GM21367 (cell line): ENCODE measurements at regions not wholly inside any gene's neighbourhood (a gene's known extent, or its start where the extent isn't known, plus 50 kb on each side); places are given as distances from the start of the nearest gene placed in this dataset.

Experiments
- ATAC-seq: cut with Tn5 transposase; IDR thresholded peaks from one replicate; pipeline ENCODE4 v1.9.1; 2021; ENCODE audit not compliant: unreplicated experiment

DNA sequence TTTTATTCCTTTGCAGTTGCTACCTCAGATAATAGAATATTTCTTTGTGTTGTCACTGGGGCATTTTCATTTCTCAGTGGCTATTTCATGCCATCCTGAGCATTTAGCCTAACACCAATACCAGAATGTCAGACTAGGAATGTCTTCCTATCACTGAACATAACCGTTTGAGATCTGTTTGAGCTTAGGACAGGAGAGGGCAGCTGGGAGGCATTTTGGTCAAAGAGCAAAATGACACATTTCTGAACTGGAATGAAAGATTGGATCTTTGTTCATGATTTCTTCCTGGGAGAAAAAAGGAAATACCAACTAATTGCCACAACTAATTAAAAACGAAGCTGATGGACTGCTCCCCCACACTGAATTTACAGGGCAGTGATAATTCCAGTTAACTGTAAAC is 921.3 kb upstream of the NR2F2 start:
- no peak for ATAC-seq

GRCh38 chr15:95409626-95410310 is 920.7 kb upstream of the NR2F2 start:
- ATAC-seq: no peak

DNA sequence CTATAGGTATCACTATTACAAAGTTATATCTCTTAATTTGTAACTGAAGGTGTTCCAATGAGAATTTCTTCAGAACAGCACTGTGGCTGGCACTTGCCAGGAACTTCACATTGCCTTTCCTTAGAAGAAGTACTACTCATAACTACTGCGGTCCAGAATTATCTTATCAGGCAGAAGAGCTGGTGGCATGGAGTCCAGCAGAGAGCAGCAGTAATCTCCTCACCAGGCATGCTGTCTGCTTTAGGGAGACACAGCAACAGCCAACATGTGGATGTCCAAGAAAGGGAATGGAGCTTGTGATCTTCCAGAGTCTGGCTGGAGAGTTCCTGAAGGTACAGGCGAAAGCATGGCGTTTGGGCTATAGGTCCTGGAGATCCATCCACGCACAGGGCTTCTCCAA is 919.7 kb upstream of the NR2F2 start:
- ATAC-seq: no peak

DNA sequence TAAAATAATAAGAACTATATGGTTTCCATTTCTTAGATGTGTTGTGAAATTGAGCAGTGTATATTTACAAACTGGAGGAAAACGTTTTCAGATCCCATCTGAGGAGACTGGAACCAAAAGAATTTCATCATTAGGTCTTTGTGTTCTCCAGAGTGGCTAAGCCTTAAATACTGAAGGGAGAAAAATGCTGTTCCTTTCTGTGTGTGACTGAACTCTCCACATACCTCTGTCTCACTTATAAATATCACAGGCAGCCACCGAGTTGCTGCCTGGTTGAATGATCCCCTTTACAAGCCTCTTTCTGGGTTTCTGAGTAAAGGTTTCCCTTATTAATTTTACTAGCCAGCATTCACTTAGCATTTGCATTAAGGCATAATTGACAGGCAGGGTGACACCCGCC is 913.9 kb upstream of the NR2F2 start:
- ATAC-seq: no peak

GRCh38 chr15:95417761-95418160 is 912.7 kb upstream of the NR2F2 start:
- no peak for ATAC-seq

DNA sequence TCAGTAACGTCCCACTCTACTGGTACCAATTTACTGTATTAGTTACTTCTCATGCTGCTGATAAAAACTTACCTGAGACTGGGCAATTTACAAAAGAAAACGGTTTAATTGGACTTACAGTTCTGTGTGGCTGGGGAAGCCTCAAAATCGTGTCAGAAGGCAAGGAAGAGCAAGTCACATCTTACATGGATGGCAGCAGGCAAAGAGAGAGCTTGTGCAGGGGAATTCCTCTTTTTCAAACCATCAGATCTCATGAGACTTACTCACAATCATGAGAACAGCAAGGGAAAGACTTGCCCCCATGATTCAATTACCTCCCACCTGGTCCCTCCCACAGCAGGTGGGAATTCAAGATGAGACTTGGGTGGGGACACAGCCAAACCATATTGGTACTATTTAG is 908.2 kb upstream of the NR2F2 start:
- no peak for ATAC-seq

DNA sequence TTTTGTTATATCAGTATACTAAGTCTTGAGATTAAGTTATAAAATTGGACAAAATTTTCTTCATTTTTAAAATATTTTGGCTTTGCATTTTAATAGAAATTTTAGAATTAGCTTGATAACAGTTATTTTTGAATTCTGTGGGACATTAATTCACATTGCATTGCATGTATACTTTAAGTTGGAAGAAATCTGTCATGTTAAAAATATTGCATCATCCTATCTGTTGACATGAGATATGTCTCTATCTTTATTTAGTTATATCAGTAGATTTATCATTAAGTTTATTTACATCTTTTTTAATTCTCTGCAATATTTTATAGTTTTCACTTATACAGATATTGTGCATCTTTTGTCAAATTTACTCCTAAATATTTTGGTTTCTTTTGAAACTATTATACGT is 904.6 kb upstream of the NR2F2 start:
- ATAC-seq: no peak

GRCh38 chr15:95429345-95429744 is 901.2 kb upstream of the NR2F2 start:
- no peak for ATAC-seq

DNA sequence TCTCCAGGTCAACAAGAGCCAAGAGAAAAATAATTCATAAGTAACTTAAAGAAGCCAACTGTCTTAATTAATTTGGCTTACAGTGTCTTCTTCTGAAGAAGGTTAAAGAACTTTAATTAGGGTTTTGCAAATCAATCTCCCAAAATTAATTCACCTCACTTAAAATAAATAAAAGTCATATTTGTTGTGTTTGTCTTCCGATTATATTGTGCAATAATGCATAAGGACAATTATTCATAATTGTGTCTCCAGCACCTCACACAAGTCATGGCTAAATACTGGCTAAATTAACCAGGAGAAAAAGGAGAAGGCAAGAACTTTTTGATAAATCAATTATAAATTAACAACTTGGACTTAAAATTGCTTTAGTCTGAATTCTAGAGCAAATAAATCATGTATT is 899.0 kb upstream of the NR2F2 start:
- no peak for ATAC-seq

- no peak for ATAC-seq
These were observed 897.6 kb upstream of the NR2F2 start for GRCh38 chr15:95432878-95433405.

- ATAC-seq: no peak
These were observed 890.6 kb upstream of the NR2F2 start for GRCh38 chr15:95439922-95440376.

GRCh38 chr15:95440712-95441111 is 889.8 kb upstream of the NR2F2 start:
- ATAC-seq: no peak

DNA sequence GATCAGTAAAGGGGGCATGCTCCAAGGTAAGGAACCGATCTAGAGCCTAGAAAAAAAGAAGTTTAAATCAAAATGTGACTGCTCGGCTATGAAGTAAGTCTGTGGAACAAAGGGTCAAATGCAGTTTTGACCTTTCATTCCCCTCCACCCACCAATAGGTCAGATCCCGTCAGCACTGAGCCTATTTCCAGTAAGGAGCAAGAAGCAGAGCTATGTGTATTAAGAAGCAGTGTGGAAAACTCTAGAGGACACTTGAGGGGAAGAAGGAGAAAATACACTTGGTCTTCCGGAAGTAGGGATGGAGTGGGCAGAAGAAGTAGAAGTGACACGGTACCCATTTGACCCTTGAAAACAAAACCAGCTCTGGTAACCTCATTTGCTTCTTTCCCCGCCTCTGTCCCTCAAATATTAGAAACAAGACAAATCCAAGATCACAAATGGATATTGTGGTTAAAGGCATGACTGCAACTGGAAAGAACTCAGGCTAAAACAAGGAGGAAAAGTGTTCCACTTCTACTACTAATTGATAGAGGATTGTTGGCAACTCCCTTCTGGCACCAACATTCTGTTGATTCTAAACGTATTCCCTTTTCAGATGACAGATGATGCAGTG is 888.3 kb upstream of the NR2F2 start:
- ATAC-seq: no peak

DNA sequence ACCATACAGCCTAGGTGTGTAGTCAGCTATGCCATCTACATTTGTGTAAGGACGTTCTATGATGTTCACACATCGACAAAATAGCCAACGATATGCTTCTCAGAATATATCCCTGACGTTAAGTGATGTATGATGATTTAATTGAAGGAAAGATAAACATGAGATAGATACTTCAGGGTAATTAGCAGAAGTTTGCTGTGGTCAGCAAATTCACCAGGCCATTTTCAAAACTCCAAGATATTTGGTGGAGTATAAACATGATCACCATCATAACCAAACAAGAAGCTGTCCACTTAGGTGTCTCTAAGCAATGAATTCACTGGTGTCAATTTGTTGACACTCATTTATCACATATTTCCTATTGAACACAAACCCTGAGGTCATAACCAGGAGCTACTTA is 885.6 kb upstream of the NR2F2 start:
- ATAC-seq: no peak

DNA sequence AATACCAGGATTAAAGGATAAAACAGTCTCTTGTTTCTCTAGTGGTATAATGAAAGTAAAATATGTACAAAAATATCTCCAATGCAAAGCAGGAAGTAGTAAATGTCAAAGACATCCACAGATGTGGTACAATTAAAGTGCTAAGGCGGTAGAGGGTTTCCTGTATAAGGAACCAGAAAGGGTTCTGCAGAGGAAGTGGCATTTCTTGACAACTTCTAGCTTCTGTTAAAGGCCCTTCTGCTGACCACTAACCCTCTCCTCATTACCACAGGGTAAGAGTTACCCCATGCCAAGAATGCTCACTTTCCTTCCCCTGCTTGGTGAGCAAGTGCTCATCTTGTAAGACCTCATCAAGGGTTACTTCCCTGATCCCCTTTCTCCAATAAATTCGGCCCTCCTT is 883.6 kb upstream of the NR2F2 start:
- ATAC-seq: no peak

- no peak for ATAC-seq
These were observed 883.0 kb upstream of the NR2F2 start for GRCh38 chr15:95447486-95447885.

- ATAC-seq: no peak
These were observed 881.8 kb upstream of the NR2F2 start for GRCh38 chr15:95448531-95449229.

- ATAC-seq: no peak
These were observed 881.3 kb upstream of the NR2F2 start for GRCh38 chr15:95449230-95449628.

GRCh38 chr15:95450413-95450812 is 880.1 kb upstream of the NR2F2 start:
- ATAC-seq: no peak

DNA sequence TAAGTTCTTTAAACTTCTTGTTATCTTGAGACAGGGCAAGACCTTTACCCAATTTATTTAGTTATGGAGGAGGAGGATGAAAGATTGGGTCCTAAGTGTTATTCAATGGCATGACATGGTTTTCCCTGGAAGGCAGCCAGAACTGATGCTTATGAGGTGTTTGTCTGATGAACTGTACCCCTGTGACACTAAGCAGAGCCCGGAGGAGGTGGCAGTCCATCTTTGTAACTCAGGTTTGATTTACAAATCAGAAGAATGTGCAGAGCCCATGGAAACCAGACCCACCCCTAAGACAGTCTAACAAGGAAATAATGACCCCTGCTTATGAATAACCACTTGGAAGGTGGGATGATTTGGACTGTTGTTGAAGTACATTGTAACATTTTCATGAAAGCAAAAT is 878.6 kb upstream of the NR2F2 start:
- no peak for ATAC-seq

- ATAC-seq: no peak
These were observed 875.9 kb upstream of the NR2F2 start for GRCh38 chr15:95454403-95455262.
